Adipocyte (in vitro differentiated cells): ENCODE measurements at regions not wholly inside any gene's neighbourhood (a gene's known extent, or its start where the extent isn't known, plus 50 kb on each side); places are given as distances from the start of the nearest gene placed in this dataset.

Source experiments
- DNase-seq: peaks from one replicate; pipeline ENCODE4 v3.0.0-alpha.2; 2015; ENCODE audit warnings: low read depth
- H3K27me3 ChIP-seq: replicated peaks from 2 replicates; pipeline ENCODE4 v1.7.0; 2013; ENCODE audit warnings: mild to moderate bottlenecking, low read length, moderate library complexity; ENCODE audit not compliant: control insufficient read depth, insufficient read depth
- H3K36me3 ChIP-seq: 2 replicates; pipeline ENCODE4 v1.7.0; 2013; ENCODE audit warnings: low read length, mild to moderate bottlenecking, moderate library complexity; ENCODE audit not compliant: control insufficient read depth, insufficient read depth, severe bottlenecking
- H3K4me1 ChIP-seq: 2 replicates; pipeline ENCODE4 v1.7.0; 2013; ENCODE audit warnings: mild to moderate bottlenecking, low read length, moderate library complexity; ENCODE audit not compliant: control insufficient read depth, insufficient read depth
- H3K4me3 ChIP-seq: 2 replicates; pipeline ENCODE4 v1.7.0; 2013; ENCODE audit warnings: mild to moderate bottlenecking, low read length, moderate library complexity
- H3K9ac ChIP-seq: 2 replicates; pipeline ENCODE4 v1.7.0; 2013; ENCODE audit warnings: mild to moderate bottlenecking, low read length, moderate library complexity
- H3K9me3 ChIP-seq: 2 replicates; pipeline ENCODE4 v1.7.0; 2013; ENCODE audit warnings: mild to moderate bottlenecking, low read length, moderate library complexity; ENCODE audit not compliant: control insufficient read depth

DNA sequence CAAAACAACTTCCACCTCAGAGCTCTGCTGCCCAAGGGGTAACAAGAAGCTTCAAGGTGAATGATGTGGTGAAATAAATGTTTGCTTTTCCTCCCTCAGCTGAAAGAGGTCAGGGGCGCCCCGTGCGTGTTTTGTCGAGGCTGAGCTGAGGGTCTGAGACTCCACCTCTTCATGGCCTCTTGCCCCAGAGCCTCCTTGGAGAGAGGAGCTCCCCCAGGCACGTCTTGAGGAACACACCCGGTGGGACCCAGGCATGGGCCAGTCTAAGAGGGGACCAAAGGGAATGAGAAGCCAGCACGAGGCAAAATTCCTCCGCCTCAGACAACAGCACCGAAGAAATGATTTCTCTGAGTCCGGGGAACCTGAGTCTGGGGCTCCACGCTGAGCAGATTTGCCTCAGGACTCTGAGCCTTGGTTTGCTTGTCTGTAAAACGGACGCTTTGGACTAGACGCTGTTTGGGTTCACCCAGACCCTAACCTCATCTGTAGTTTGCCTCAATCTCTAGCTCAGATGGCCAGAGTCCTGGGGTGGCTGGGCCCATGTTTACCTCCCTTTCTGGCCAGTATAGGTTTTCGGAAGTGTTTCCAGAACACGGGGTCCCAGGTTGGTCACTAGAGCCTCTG is 56.4 kb upstream of the ODC1 start:
- H3K9me3 ChIP-seq, result peaks cover under 1% of the 10 kb centered on the region
- H3K4me3 ChIP-seq, result no peak overlapping the region
- DNase-seq, result no peak
- H3K27me3 ChIP-seq, result peaks cover 45% of the 10 kb centered on the region
- no peaks in the 10 kb centered on the region for H3K4me1 ChIP-seq
- H3K9ac ChIP-seq, result no peak overlapping the region
- no peaks in the 10 kb centered on the region for H3K36me3 ChIP-seq

DNA sequence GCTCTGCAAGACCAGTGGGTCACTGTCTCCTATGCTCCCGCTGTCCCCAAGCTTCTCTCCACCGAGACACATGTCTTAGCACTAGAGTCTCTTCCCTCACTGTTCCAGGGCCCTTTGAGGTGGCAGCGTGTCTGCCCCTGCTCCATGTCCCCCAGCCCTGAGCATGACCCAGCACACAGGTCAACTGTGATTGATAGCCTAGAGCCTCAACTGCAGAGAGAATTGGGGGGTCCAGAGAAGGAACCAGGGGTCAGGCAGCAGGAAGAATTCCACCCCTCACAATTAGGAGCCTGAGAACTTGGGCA is 54.6 kb upstream of the ODC1 start:
- Histone ChIP-seq H3K36me3 (no peaks in the 10 kb centered on the region), H3K9me3 (no peaks in the 10 kb centered on the region), H3K27me3 (peaks cover 49% of the 10 kb centered on the region), H3K4me3 (no peak overlapping the region), H3K9ac (no peak overlapping the region), H3K4me1 (no peaks in the 10 kb centered on the region)
- no peak for DNase-seq

DNA sequence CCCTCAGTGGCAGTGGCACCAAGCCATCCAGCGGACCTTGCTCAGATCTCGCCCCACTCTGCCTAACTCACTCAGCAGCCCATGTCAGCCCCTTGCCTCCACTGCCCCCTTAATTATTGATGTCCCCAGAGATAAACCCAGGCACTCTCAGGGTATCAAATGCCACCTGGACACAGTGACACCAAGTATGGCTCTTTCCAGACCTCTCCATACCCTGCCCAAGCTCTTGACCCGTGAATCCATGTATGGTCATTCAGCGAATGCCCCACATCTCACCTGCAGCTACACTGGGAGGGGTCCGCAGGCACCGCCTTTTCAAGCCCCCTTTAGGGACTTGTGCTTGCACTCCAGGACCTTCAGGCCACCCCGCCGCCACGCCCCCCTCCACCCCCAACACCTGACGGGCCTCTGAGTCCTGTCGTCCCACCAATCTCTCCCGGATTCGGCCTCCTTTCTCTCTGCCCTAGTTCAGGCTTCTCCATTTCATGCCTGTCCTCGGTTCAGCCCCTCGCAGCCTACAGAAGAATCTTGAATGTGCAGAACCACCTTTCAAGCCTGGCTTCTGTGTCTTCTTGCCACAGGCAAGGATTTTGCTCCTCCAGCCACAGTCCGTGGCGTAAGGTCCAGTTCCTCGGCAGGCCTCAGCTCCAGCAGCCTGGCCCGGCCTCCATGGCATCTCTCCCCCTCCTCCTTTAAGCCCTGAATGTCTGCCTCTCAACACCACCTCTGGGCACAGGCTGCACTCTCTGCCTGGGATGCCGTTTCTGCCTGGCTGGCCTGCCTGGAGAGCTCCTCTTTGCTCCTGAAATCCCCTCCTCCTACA is 54.1 kb upstream of the ODC1 start:
- H3K9ac ChIP-seq, result no peak overlapping the region
- H3K4me3 ChIP-seq, result no peak overlapping the region
- H3K36me3 ChIP-seq, result no peaks in the 10 kb centered on the region
- DNase-seq, result no peak
- H3K9me3 ChIP-seq, result no peaks in the 10 kb centered on the region
- H3K4me1 ChIP-seq, result no peaks in the 10 kb centered on the region
- H3K27me3 ChIP-seq, result peaks cover 55% of the 10 kb centered on the region

DNA sequence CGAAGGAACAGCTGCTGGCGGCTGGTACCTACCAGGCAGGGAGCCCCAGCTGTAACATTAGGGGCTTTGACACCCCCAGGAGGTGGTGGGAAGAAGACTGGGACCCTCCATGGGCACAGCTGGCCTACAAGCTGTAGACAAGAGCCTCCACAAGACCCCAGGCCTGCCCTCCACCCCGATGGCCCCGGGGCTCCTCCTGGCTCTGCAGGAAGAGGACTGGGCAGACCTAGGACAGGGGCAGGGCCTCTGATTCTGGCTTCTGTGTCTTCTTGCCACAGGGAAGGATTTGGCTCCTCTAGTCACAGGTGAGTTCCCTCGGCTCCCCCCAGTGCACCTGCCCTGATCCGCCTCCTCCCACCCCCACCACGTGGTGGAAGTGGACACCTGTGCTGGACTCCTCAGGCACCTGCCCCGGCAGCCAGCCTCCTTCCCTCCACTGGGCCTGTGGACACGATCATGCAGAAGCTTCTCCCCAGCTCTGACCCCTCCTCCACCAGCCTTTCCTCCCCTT is 53.4 kb upstream of the ODC1 start:
- Histone ChIP-seq H3K9ac (no peak overlapping the region), H3K9me3 (no peaks in the 10 kb centered on the region), H3K27me3 (peaks cover 62% of the 10 kb centered on the region), H3K4me1 (no peaks in the 10 kb centered on the region), H3K4me3 (no peak overlapping the region), H3K36me3 (no peaks in the 10 kb centered on the region)
- no peak for DNase-seq

DNA sequence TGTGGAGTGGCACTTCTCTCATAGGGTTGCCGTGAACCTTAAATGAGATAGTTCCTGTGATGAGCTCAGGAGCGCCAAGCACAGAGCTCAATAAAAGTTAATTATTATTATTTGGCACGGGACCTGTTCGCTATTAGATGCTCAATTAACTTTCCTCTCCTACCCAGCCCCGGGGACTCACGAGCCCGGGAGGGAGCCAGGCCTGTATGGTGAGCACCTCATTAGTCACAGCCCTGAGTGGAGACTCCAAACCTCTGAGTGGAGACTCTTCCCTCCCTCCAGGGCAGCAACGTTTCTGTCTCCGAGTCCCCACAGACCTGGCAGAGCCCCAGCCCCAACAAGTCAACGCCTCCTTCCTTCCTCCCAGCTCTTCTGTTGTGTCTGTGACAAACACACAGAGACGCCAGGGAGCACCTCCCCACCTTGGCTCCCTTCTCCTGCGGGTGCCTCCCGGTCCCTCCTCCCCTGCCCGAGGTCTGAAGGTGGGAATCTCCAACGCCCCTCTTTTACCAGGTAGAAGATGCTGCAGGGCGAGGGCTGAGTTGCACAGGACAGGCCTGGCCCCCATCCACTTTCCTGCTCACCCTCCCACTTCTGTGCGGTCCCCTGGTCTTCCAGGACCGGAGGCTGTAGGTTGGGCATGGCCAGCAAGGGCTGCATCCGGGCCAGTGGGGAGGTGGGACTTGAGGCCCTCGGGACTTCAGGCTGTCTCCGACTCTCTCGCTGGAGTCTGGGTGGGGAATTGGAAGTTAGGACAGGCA is 52.7 kb upstream of the ODC1 start:
- Histone ChIP-seq H3K4me1 (no peaks in the 10 kb centered on the region), H3K27me3 (peaks cover 62% of the 10 kb centered on the region), H3K36me3 (no peaks in the 10 kb centered on the region), H3K9ac (no peak overlapping the region), H3K4me3 (no peak overlapping the region), H3K9me3 (no peaks in the 10 kb centered on the region)
- no peak for DNase-seq

DNA sequence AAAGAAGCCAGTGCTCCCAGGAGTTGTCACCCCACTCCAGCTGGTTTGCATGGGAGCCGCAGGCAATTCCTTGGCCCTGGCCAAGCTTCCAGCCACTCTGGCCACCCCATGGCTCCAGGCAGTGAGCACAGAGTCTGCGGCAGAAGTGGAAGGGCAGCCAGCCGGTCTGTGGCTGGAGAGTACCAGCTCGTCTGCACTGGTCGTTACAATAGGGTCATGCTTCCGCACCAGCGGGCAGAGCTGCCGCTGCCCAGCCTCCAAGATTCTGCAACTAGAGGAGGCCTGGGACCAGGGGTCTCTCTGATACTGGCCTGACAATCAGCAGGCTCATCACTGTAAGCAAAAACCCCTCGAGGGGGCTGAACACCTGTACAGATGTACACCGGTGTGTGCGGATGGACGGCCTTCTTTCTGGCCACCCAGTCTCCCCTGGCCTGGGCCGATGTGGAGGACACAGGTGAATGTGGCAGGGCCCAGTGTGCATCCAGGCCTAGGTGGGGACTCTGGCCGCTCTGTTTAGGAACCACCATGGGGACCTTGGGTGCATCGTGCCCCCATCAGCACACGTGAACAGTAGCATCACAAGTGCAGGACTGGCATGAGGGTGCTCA is 51.9 kb upstream of the ODC1 start:
- H3K27me3 ChIP-seq, result peaks cover 68% of the 10 kb centered on the region
- no peak overlapping the region for H3K4me3 ChIP-seq
- H3K9ac ChIP-seq, result no peak overlapping the region
- H3K36me3 ChIP-seq, result no peaks in the 10 kb centered on the region
- no peak for DNase-seq
- H3K9me3 ChIP-seq, result no peaks in the 10 kb centered on the region
- H3K4me1 ChIP-seq, result no peaks in the 10 kb centered on the region

DNA sequence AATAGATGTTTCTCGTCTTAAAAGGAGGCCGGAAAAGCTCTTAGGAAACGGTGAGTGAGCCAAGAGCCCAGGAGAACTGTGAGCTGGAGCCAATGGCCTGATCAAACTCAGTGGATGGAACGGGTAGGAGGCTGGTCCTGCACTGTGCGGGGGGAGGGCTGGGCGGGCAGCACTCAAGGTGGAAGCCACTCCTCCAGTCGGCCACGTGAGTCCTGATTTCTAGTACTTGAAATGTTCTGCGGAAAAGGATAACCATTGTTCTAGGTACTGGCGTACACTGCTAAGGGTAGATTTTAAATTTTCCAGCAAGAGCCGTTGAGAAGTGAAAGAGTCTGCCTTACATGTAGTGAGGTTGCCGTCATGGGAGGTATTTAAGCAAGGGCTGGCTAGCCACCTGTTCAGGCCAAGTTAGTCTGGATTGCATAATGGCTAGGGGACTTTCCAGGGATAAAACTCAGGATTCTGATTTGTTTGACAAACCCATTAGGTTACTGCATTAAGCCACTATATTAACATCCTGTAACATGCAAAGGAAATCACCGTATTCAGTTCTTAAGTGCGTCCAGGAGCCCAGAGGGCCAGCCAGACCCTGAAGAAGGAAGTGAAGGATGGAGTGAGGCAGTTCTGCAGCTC is 51.3 kb upstream of the ODC1 start:
- H3K4me1 ChIP-seq, result no peaks in the 10 kb centered on the region
- H3K27me3 ChIP-seq, result peaks cover 62% of the 10 kb centered on the region

DNA sequence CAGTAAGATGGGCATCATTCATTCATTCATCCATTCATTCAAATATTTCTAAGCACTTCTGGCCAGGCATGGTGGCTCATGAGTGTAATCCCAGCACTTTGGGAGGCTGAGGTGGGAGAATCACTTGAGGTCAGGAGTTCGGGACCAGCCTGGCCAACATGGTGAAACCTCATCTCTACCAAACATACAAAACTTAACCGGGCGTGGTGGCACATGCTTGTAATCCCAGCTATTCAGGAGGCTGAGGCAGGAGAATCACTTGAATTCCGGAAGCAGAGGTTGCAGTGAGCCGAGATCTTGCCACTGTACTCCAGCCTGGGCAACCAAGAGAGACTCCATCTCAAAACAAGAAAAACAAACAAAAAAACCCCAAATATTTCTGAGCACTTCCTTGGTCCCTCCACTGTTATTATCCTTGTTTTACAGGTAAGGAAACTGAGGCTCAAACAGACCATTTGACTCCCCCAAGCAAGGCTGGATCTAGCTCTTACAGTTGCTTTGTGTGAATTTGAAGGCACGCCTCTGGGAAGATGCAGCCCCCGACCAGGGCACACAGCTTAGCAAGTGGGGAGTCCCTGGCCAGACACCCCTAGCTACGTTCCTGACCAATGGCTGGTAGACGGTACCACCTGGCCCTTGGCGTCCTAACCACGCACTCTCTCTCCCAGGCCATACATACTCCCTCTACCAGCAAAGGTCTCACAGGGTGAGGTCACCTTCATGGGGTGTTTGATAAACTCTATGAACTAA is 50.6 kb upstream of the ODC1 start:
- no peak for DNase-seq
- Histone ChIP-seq H3K9me3 (no peaks in the 10 kb centered on the region), H3K4me1 (no peaks in the 10 kb centered on the region), H3K4me3 (no peak overlapping the region), H3K9ac (no peak overlapping the region), H3K27me3 (peaks cover 62% of the 10 kb centered on the region), H3K36me3 (no peaks in the 10 kb centered on the region)

More for the DNA sequence above, 51.3 kb upstream of the ODC1 start:
- DNase-seq, result no peak
- Histone ChIP-seq H3K9ac (no peak overlapping the region), H3K9me3 (no peaks in the 10 kb centered on the region), H3K4me3 (no peak overlapping the region), H3K36me3 (no peaks in the 10 kb centered on the region)
